ENCODE measurements at regions not wholly inside any gene's neighbourhood (a gene's known extent, or its start where the extent isn't known, plus 50 kb on each side); places are given as distances from the start of the nearest gene placed in this dataset.

GRCh38 chr2:67851016-67851415, 211.8 kb downstream of the C1D start (continued):
- TF ChIP-seq MYC (IDR thresholded peaks at IDR 0.05; ENCODE audit: insufficient read depth, insufficient read length, insufficient replicate concordance, low read length, severe bottlenecking) (no peak), CEBPB (IDR thresholded peaks at IDR 0.05; ENCODE audit: borderline replicate concordance in 1 of 2, low read depth in 2 of 2, low read length in 2 of 2) (no peak), STAT1 (conservative IDR thresholded peaks at IDR 0.05) (no peak), ZBTB4 (CRISPR knock-in tag; IDR thresholded peaks at IDR 0.05) (no peak), TCF7 (IDR thresholded peaks at IDR 0.05; ENCODE audit: borderline replicate concordance) (no peak), POLR2A (IDR thresholded peaks at IDR 0.05; ENCODE audit: low read depth, low read length) (no peak), ZNF687 (IDR thresholded peaks at IDR 0.05) (no peak), ETV6 (conservative IDR thresholded peaks at IDR 0.05 in 1 of 2, IDR thresholded peaks at IDR 0.05 in 1 of 2; ENCODE audit: borderline replicate concordance in 1 of 2, low read depth in 1 of 2) (no peak), FOXM1 (IDR thresholded peaks at IDR 0.05; ENCODE audit: low read depth, low read length) (no peak), SIN3A (IDR thresholded peaks at IDR 0.05; ENCODE audit: low read depth, low read length) (no peak), NFIC (IDR thresholded peaks at IDR 0.05; ENCODE audit: low read depth, low read length) (no peak)

Measured in GM12878 (cell line).